NCI-H69 (cell line): ENCODE measurements at regions not wholly inside any gene's neighbourhood (a gene's known extent, or its start where the extent isn't known, plus 50 kb on each side); places are given as distances from the start of the nearest gene placed in this dataset.

ENCODE experiments used
- DNase-seq: peaks from one replicate; lab custom pipeline; 2025; lab: John Stamatoyannopoulos, UW

GRCh38 chr4:157514711-157515110, 294.2 kb downstream of the GRIA2 start:
- peak; percentile 17 for DNase-seq

- peak; percentile 6 for DNase-seq
These were observed 288.8 kb downstream of the GRIA2 start for GRCh38 chr4:157509341-157509740.

- DNase-seq = no peak
These were observed 282.1 kb downstream of the GRIA2 start for GRCh38 chr4:157502656-157503055.

DNA sequence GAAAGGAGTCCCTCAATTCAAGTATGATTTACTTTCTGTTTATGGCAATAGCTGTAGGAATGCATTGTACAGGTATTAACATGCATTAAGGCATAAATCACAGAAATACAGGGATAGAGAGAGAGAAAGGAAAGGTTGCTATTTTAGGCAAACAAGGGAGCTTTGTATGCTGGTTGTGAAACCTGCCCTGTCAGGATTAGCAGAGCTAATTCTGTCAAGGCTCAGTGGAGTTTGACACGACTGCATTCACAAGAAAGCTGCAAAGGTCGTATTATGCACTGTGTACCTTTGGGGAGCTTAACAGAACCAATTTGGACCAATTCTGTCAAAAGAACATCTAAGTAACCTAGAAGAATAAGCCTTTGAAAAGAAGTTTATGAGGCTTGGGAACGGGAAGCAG, 239.3 kb downstream of the GRIA2 start:
- DNase-seq = no peak

- DNase-seq = no peak
These were observed 226.7 kb downstream of the GRIA2 start for GRCh38 chr4:157447195-157447594.

- DNase-seq = no peak
These were observed 223.5 kb downstream of the GRIA2 start for GRCh38 chr4:157444014-157444413.

GRCh38 chr4:157443537-157443936, 223.0 kb downstream of the GRIA2 start:
- DNase-seq = no peak

- no peak for DNase-seq
These were observed 205.4 kb downstream of the GRIA2 start for GRCh38 chr4:157425897-157426296.

GRCh38 chr4:157423526-157424020, 203.0 kb downstream of the GRIA2 start:
- DNase-seq = no peak

- no peak for DNase-seq
These were observed 200.8 kb downstream of the GRIA2 start for GRCh38 chr4:157421365-157421764.
